HEK293 (cell line): ENCODE measurements at regions not wholly inside any gene's neighbourhood (a gene's known extent, or its start where the extent isn't known, plus 50 kb on each side); places are given as distances from the start of the nearest gene placed in this dataset.

Source experiments
- CTCF ChIA-PET: fragments of 350-600 bp; formaldehyde crosslinking; extraction: SDS; loops from one replicate; lab custom pipeline; 2021; ENCODE audit warnings: antibody characterized with exemption; lab: Yijun Ruan, JAX
- POLR2A ChIA-PET: fragments of 300-600 bp; formaldehyde crosslinking; extraction: SDS; loops from one replicate; lab custom pipeline; 2020; ENCODE audit warnings: antibody characterized with exemption, inconsistent platforms; lab: Yijun Ruan, JAX
- H3K27ac ChIP-seq: fragments of 200-500 bp; sonication (Bioruptor generic); 2 replicates; pipeline ENCODE4 v1.5.1; 2014; ENCODE audit warnings: low read depth, low read length, control low read depth, inconsistent platforms; ENCODE audit errors: extremely low read depth
- H3K36me3 ChIP-seq, 2 experiments: fragments of 200-500 bp in 1 of 2; sonication (Bioruptor generic) in 1 of 2; 1 replicate in 1 of 2; 2 replicates in 1 of 2; pipeline ENCODE4 v1.5.1; 2014 to 2017; ENCODE audit warnings: inconsistent platforms in 2 of 2, low read length in 2 of 2; ENCODE audit not compliant: control insufficient read depth in 2 of 2, insufficient read depth in 1 of 2
- H3K4me1 ChIP-seq: fragments of 200-500 bp; sonication (Bioruptor generic); 2 replicates; pipeline ENCODE4 v1.5.1; 2014; ENCODE audit warnings: mild to moderate bottlenecking, low read length, inconsistent platforms; ENCODE audit not compliant: control insufficient read depth, insufficient read depth
- H3K4me3 ChIP-seq: 2 replicates; pipeline ENCODE4 v1.5.1; 2011; ENCODE audit warnings: low read depth, mild to moderate bottlenecking, control low read depth, low read length, moderate library complexity
- H3K9me3 ChIP-seq: fragments of 200-500 bp; sonication (Bioruptor generic); 2 replicates; pipeline ENCODE4 v1.5.1; 2014; ENCODE audit warnings: low read depth, low read length, inconsistent platforms; ENCODE audit not compliant: control insufficient read depth, insufficient read depth
- BCL11B ChIP-seq: fragments of 450-650 bp; formaldehyde crosslinking; IDR thresholded peaks from 2 replicates; pipeline ENCODE4 v1.5.1; 2016; ENCODE audit warnings: low read depth, missing biosample characterization, missing genetic modification characterization
- FEZF1 ChIP-seq: fragments of 450-650 bp; formaldehyde crosslinking; IDR thresholded peaks from 2 replicates; pipeline ENCODE4 v1.5.1; 2016; ENCODE audit warnings: missing biosample characterization, missing genetic modification characterization
- GLI2 ChIP-seq: fragments of 450-650 bp; formaldehyde crosslinking; IDR thresholded peaks from 2 replicates; pipeline ENCODE4; 2017; ENCODE audit warnings: missing biosample characterization, missing genetic modification characterization, low read depth, borderline replicate concordance
- HOXD13 ChIP-seq: sonication (generic); formaldehyde crosslinking; IDR thresholded peaks from 2 replicates; pipeline ENCODE4 v1.8.0; 2022; ENCODE audit warnings: missing genetic modification reagents, borderline replicate concordance
- IKZF3 ChIP-seq: fragments of 450-650 bp; IDR thresholded peaks from 2 replicates; pipeline ENCODE4 v1.5.0; 2018; ENCODE audit warnings: missing biosample characterization, mild to moderate bottlenecking, missing genetic modification characterization, moderate library complexity
- KLF9 ChIP-seq: fragments of 450-650 bp; formaldehyde crosslinking; IDR thresholded peaks from 2 replicates; pipeline ENCODE4 v1.5.1; 2016; ENCODE audit warnings: missing biosample characterization, missing genetic modification characterization, low read depth
- SCRT2 ChIP-seq: fragments of 450-650 bp; formaldehyde crosslinking; IDR thresholded peaks from 2 replicates; pipeline ENCODE4 v1.5.1; 2016; ENCODE audit warnings: missing biosample characterization, missing genetic modification characterization
- ZBTB1 ChIP-seq: fragments of 450-650 bp; formaldehyde crosslinking; IDR thresholded peaks from 2 replicates; pipeline ENCODE4 v1.5.1; 2016; ENCODE audit warnings: missing biosample characterization, missing genetic modification characterization
- ZBTB48 ChIP-seq: fragments of 450-650 bp; formaldehyde crosslinking; IDR thresholded peaks from 2 replicates; pipeline ENCODE4 v1.5.1; 2016; ENCODE audit warnings: missing biosample characterization, missing genetic modification characterization
- ZBTB7A ChIP-seq: fragments of 450-650 bp; formaldehyde crosslinking; IDR thresholded peaks from 2 replicates; pipeline ENCODE4 v1.5.1; 2016; ENCODE audit warnings: low read depth, missing biosample characterization, missing genetic modification characterization
- ZNF10 ChIP-seq: fragments of 450-650 bp; formaldehyde crosslinking; IDR thresholded peaks from 2 replicates; pipeline ENCODE4 v1.5.1; 2017; ENCODE audit warnings: missing biosample characterization, missing genetic modification characterization
- ZNF133 ChIP-seq: fragments of 450-650 bp; formaldehyde crosslinking; IDR thresholded peaks from 2 replicates; pipeline ENCODE4 v1.5.1; 2016; ENCODE audit warnings: missing biosample characterization, missing genetic modification characterization
- ZNF174 ChIP-seq: fragments of 450-650 bp; formaldehyde crosslinking; IDR thresholded peaks from 2 replicates; pipeline ENCODE4 v1.5.0; 2017; ENCODE audit warnings: missing biosample characterization, mild to moderate bottlenecking, missing genetic modification characterization
- ZNF335 ChIP-seq: fragments of 450-650 bp; formaldehyde crosslinking; conservative IDR thresholded peaks from 2 replicates; pipeline ENCODE4 v1.5.1; 2016; ENCODE audit warnings: missing biosample characterization, missing genetic modification characterization
- ZNF366 ChIP-seq: fragments of 450-650 bp; formaldehyde crosslinking; conservative IDR thresholded peaks from 2 replicates; pipeline ENCODE4 v1.5.1; 2016; ENCODE audit warnings: missing biosample characterization, missing genetic modification characterization
- ZNF391 ChIP-seq: fragments of 450-650 bp; formaldehyde crosslinking; IDR thresholded peaks from 2 replicates; pipeline ENCODE4 v1.5.1; 2016; ENCODE audit warnings: low read depth, missing biosample characterization, missing genetic modification characterization, borderline replicate concordance
- ZNF404 ChIP-seq: fragments of 450-650 bp; formaldehyde crosslinking; IDR thresholded peaks from 2 replicates; pipeline ENCODE4 v1.5.1; 2017; ENCODE audit warnings: missing biosample characterization, missing genetic modification characterization
- ZNF416 ChIP-seq: fragments of 450-650 bp; formaldehyde crosslinking; IDR thresholded peaks from 2 replicates; pipeline ENCODE4 v1.5.1; 2016; ENCODE audit warnings: missing biosample characterization, missing genetic modification characterization
- ZNF501 ChIP-seq: fragments of 450-650 bp; formaldehyde crosslinking; IDR thresholded peaks from 2 replicates; pipeline ENCODE4 v1.5.1; 2016; ENCODE audit warnings: missing biosample characterization, missing genetic modification characterization
- ZNF514 ChIP-seq: fragments of 450-650 bp; formaldehyde crosslinking; IDR thresholded peaks from 2 replicates; pipeline ENCODE4 v1.5.1; 2016; ENCODE audit warnings: missing biosample characterization, missing genetic modification characterization
- ZNF521 ChIP-seq: fragments of 450-650 bp; formaldehyde crosslinking; IDR thresholded peaks from 2 replicates; pipeline ENCODE4 v1.5.1; 2017; ENCODE audit warnings: missing biosample characterization, mild to moderate bottlenecking, missing genetic modification characterization
- ZNF571 ChIP-seq: fragments of 450-650 bp; formaldehyde crosslinking; IDR thresholded peaks from 2 replicates; pipeline ENCODE4 v1.5.0; 2017; ENCODE audit warnings: missing biosample characterization, missing genetic modification characterization
- ZNF654 ChIP-seq: fragments of 450-650 bp; formaldehyde crosslinking; IDR thresholded peaks from 2 replicates; pipeline ENCODE4 v1.5.1; 2016; ENCODE audit warnings: low read depth, missing biosample characterization, missing genetic modification characterization
- ZNF677 ChIP-seq: fragments of 450-650 bp; IDR thresholded peaks from 2 replicates; pipeline ENCODE4 v1.5.0; 2018; ENCODE audit warnings: missing biosample characterization, mild to moderate bottlenecking, missing genetic modification characterization, moderate library complexity
- ZNF707 ChIP-seq: fragments of 450-650 bp; formaldehyde crosslinking; IDR thresholded peaks from 2 replicates; pipeline ENCODE4 v1.5.1; 2016; ENCODE audit warnings: missing biosample characterization, missing genetic modification characterization
- ZNF747 ChIP-seq: fragments of 450-650 bp; formaldehyde crosslinking; IDR thresholded peaks from 2 replicates; pipeline ENCODE4 v1.5.1; 2016; ENCODE audit warnings: missing biosample characterization, missing genetic modification characterization
- TF ChIP-seq, protein P1 (sequence below): fragments of 450-650 bp; formaldehyde crosslinking; IDR thresholded peaks from 2 replicates; pipeline ENCODE4 v1.5.1; 2017; ENCODE audit warnings: missing biosample characterization, missing genetic modification characterization
- TF ChIP-seq, protein P2 (sequence below): fragments of 450-650 bp; formaldehyde crosslinking; IDR thresholded peaks from 2 replicates; pipeline ENCODE4 v1.5.1; 2016; ENCODE audit warnings: missing biosample characterization, missing genetic modification characterization
- TF ChIP-seq, protein P3 (sequence below): fragments of 450-650 bp; formaldehyde crosslinking; IDR thresholded peaks from 2 replicates; pipeline ENCODE4 v1.5.1; 2016; ENCODE audit warnings: missing biosample characterization, missing genetic modification characterization
- TF ChIP-seq, protein P4 (sequence below): fragments of 450-650 bp; formaldehyde crosslinking; IDR thresholded peaks from 2 replicates; pipeline ENCODE4 v1.5.1; 2017; ENCODE audit warnings: missing biosample characterization, missing genetic modification characterization

DNA sequence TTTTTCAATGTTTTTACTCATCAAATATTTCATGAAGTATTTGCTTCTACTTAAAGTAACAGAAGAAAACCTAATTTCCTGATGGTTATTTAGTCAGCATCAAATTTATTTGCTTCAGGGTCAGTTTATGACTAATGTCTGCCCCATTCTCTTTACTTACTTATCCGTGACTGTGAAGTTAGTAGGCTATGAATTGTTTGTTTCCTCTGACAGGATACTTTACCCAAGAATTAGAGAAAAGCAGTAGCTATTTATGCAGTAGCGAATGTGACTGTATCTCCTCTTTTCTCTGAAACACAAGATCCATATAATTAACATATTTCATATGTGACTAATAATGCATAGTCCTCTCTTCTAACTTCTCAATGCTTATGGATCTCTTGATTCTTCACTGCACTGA is 329.9 kb upstream of the ROBO1 start (continued):
- no peak for TF ChIP-seq ZBTB48 (tag by site-specific recombination)
- no peak for TF ChIP-seq ZNF654
- TF ChIP-seq ZNF391 (tag by site-specific recombination), result no peak
- no peak for TF ChIP-seq ZNF521 (tag by site-specific recombination)
- no peak for TF ChIP-seq ZNF677 (tag by site-specific recombination)

DNA sequence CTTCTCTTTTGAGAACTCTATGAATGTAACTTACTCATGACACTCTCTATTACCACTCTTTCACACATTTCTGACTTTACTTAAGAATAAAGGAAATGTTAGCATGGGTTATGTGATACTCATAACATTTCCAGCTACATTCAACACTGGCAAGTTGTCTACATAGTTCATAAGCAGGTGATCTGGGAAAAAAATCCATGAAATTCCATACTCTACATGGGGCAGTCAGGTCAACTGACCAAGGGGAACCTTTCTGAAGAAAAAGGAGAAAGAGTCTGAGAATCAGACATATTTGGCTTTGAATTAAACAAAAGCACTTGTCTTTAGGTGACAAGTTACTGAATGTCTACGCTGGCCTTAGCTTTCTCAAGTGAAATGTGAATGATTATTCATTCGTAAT is 329.1 kb upstream of the ROBO1 start:
- TF ChIP-seq ZNF501 (tag by site-specific recombination), result no peak
- no peak for TF ChIP-seq SCRT2
- TF ChIP-seq ZNF747 (tag by site-specific recombination), result no peak
- TF ChIP-seq ZNF514 (tag by site-specific recombination), result no peak
- no peak for TF ChIP-seq IKZF3
- no peak for TF ChIP-seq ZNF174 (tag by site-specific recombination)
- no peak for TF ChIP-seq ZBTB7A (tag by site-specific recombination)
- no peak for TF ChIP-seq ZNF707 (tag by site-specific recombination)
- no peak for TF ChIP-seq ZNF133 (tag by site-specific recombination)
- H3K27ac ChIP-seq, result no peak overlapping the region
- H3K36me3 ChIP-seq, result no peaks in the 10 kb centered on the region
- ChIA-PET CTCF (no interaction called here), POLR2A (no interaction called here)
- no peak overlapping the region for H3K4me3 ChIP-seq
- H3K9me3 ChIP-seq, result no peaks in the 10 kb centered on the region
- no peaks in the 10 kb centered on the region for H3K4me1 ChIP-seq

DNA sequence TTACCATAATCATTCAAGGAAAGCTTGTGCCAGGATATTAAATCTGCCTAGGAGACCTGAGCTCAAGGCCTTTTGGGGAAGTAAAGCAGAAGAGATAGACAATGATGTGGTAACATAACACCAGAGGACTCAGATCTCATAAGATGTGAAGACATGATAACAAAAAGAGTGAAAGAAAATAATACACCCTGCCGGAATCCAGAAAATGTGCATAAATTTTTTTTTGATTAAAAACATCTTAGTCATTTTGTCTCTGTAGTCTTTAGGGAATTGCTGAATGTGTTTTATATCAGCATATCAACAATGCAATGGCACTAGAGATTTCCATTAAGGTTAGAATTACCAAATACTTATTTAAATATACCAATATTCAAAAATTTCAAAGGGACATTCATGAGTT is 326.8 kb upstream of the ROBO1 start:
- ChIA-PET CTCF (no interaction called here), POLR2A (no interaction called here)
- Histone ChIP-seq H3K36me3 (no peaks in the 10 kb centered on the region), H3K4me3 (no peak overlapping the region), H3K4me1 (no peaks in the 10 kb centered on the region), H3K27ac (no peak overlapping the region), H3K9me3 (no peaks in the 10 kb centered on the region)
- TF ChIP-seq ZNF10 (tag by site-specific recombination) (no peak), ZNF416 (tag by site-specific recombination) (no peak), FEZF1 (tag by site-specific recombination) (no peak)

DNA sequence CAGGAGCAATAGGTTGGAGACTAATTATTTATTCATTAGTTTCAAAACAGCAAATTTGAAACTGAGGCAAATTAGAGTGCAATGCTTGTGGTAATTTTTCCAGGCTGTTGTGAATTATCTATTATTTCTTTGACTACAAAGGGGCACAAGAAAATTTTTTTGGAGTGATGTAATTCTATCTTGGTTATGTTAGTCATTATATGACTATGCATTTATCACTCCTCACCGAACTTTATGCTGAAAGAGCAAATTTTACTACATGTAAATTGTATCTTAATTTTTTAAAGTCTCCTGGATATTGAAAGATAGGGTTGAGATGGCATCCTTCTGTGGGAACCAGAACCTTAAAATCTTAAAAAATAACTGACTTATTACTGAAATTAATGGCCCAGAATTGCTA is 320.0 kb upstream of the ROBO1 start:
- no peak overlapping the region for H3K27ac ChIP-seq
- ChIA-PET CTCF (no interaction called here), POLR2A (no interaction called here)
- TF ChIP-seq, protein P1, sequence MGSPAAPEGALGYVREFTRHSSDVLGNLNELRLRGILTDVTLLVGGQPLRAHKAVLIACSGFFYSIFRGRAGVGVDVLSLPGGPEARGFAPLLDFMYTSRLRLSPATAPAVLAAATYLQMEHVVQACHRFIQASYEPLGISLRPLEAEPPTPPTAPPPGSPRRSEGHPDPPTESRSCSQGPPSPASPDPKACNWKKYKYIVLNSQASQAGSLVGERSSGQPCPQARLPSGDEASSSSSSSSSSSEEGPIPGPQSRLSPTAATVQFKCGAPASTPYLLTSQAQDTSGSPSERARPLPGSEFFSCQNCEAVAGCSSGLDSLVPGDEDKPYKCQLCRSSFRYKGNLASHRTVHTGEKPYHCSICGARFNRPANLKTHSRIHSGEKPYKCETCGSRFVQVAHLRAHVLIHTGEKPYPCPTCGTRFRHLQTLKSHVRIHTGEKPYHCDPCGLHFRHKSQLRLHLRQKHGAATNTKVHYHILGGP (tag by site-specific recombination), result no peak
- TF ChIP-seq, protein P2, sequence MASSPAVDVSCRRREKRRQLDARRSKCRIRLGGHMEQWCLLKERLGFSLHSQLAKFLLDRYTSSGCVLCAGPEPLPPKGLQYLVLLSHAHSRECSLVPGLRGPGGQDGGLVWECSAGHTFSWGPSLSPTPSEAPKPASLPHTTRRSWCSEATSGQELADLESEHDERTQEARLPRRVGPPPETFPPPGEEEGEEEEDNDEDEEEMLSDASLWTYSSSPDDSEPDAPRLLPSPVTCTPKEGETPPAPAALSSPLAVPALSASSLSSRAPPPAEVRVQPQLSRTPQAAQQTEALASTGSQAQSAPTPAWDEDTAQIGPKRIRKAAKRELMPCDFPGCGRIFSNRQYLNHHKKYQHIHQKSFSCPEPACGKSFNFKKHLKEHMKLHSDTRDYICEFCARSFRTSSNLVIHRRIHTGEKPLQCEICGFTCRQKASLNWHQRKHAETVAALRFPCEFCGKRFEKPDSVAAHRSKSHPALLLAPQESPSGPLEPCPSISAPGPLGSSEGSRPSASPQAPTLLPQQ (tag by site-specific recombination), result no peak
- TF ChIP-seq ZBTB1 (tag by site-specific recombination) (no peak), ZNF571 (tag by site-specific recombination) (no peak), BCL11B (no peak), ZNF404 (no peak), HOXD13 (CRISPR knock-in tag) (no peak), KLF9 (tag by site-specific recombination) (no peak), GLI2 (no peak), ZNF366 (tag by site-specific recombination) (no peak), ZNF335 (tag by site-specific recombination) (no peak)
- TF ChIP-seq, protein P3, sequence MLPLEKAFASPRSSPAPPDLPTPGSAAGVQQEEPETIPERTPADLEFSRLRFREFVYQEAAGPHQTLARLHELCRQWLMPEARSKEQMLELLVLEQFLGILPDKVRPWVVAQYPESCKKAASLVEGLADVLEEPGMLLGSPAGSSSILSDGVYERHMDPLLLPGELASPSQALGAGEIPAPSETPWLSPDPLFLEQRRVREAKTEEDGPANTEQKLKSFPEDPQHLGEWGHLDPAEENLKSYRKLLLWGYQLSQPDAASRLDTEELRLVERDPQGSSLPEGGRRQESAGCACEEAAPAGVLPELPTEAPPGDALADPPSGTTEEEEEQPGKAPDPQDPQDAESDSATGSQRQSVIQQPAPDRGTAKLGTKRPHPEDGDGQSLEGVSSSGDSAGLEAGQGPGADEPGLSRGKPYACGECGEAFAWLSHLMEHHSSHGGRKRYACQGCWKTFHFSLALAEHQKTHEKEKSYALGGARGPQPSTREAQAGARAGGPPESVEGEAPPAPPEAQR (tag by site-specific recombination), result no peak
- TF ChIP-seq, protein P4, sequence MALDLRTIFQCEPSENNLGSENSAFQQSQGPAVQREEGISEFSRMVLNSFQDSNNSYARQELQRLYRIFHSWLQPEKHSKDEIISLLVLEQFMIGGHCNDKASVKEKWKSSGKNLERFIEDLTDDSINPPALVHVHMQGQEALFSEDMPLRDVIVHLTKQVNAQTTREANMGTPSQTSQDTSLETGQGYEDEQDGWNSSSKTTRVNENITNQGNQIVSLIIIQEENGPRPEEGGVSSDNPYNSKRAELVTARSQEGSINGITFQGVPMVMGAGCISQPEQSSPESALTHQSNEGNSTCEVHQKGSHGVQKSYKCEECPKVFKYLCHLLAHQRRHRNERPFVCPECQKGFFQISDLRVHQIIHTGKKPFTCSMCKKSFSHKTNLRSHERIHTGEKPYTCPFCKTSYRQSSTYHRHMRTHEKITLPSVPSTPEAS (tag by site-specific recombination), result no peak

More for the DNA sequence above, 320.0 kb upstream of the ROBO1 start:
- no peak overlapping the region for H3K4me3 ChIP-seq
- no peaks in the 10 kb centered on the region for H3K4me1 ChIP-seq
- no peaks in the 10 kb centered on the region for H3K9me3 ChIP-seq
- H3K36me3 ChIP-seq, result no peaks in the 10 kb centered on the region
